Activated CD4-positive, alpha-beta T cell treated with anti-CD3 and anti-CD28 coated beads for 36 hours (primary cell): ENCODE measurements at regions not wholly inside any gene's neighbourhood (a gene's known extent, or its start where the extent isn't known, plus 50 kb on each side); places are given as distances from the start of the nearest gene placed in this dataset.

Source experiments
- ATAC-seq: fragments of 200-7000 bp; cut with Tn5 transposase; one replicate; pipeline ENCODE4 v1.10.0; 2021; ENCODE audit warnings: mild to moderate bottlenecking, moderate library complexity
- CTCF ChIA-PET: fragments of 350-600 bp; sonication (Branson Sonifier 250); formaldehyde crosslinking; loops from one replicate; lab custom pipeline; 2021; ENCODE audit warnings: antibody characterized with exemption; lab: Charles Lee
- POLR2A ChIA-PET: fragments of 350-600 bp; sonication (Branson Sonifier 250); formaldehyde crosslinking; loops from one replicate; lab custom pipeline; 2021; ENCODE audit warnings: antibody characterized with exemption, inconsistent platforms; lab: Charles Lee
- DNase-seq: peaks from one replicate; pipeline ENCODE4 v3.0.0-alpha.2; 2020
- H3K27ac Mint-ChIP-seq: one replicate; pipeline ENCODE4 v1.8.0; 2021; ENCODE audit warnings: mixed read lengths
- H3K27me3 Mint-ChIP-seq: one replicate; pipeline ENCODE4 v1.8.0; 2021; ENCODE audit warnings: mixed read lengths
- H3K36me3 Mint-ChIP-seq: one replicate; pipeline ENCODE4 v1.8.0; 2021; ENCODE audit warnings: low read depth, mixed read lengths
- H3K4me1 Mint-ChIP-seq: one replicate; pipeline ENCODE4 v1.8.0; 2021; ENCODE audit warnings: mixed read lengths
- H3K4me3 Mint-ChIP-seq: one replicate; pipeline ENCODE4 v1.8.0; 2021; ENCODE audit warnings: mild to moderate bottlenecking, moderate library complexity, mixed read lengths
- H3K9me3 Mint-ChIP-seq: one replicate; pipeline ENCODE4 v1.8.0; 2021; ENCODE audit warnings: low read depth, mixed read lengths
- intact Hi-C, 2 experiments: fragments of 100-400 bp; cut with DNase I in 1 of 2; cut with micrococcal nuclease in 1 of 2; formaldehyde crosslinking; loops; one replicate each; pipeline versions ENCODE4 v1.14.2 to v1.15.1; 2022 to 2024; cut with DNase I, micrococcal nuclease

DNA sequence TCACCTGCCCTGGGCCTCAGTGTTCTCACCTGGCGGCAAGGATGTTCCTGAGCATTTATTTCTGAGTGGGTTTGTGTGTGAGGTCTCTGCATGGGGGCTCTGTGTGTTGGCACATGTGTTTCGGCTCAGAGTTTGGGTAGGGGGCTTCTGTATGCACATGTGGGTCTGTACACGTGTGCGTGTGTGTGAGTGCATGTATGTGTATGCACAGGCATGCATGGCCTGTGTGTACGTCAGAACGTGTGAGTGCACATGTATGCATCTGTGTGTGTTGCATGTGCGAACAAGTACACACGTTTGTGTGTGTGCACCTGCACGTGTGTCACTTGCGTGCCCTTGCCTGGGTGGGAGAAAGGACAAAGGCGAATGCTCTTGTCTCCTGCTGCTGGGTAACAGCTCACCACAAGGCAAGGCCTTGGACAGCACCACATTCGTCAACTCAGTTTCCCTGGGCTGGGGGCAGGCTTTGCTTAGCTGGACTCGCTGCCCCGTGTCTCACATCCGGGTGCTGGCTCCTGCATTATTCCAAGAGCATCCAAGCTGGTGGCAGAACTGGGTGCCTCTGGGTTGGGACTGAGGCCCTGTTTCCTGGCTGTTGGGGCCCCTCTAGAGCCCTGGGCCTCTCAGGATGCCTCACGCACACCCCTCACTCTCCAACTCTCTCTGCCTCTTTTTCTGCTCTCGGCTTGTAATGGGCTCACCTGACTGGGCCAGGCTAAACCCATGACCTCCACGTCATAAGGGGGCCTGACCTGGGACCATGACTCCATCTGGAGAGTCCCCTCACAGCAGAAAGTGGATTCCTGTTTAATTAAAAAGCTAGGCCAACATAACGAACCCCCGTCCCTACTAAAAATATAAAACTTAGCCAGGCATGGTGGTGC is 153.6 kb upstream of the C14orf180 start:
- DNase-seq (no peak), ATAC-seq (no peak)
- intact Hi-C loops = no loop called here
- H3K36me3 Mint-ChIP-seq = no peaks in the 10 kb centered on the region
- H3K27me3 Mint-ChIP-seq = peaks cover 2% of the 10 kb centered on the region
- no peak overlapping the region for H3K4me3 Mint-ChIP-seq
- no peaks in the 10 kb centered on the region for H3K9me3 Mint-ChIP-seq
- no peaks in the 10 kb centered on the region for H3K4me1 Mint-ChIP-seq
- ChIA-PET CTCF (no interaction called here), POLR2A (no interaction called here)
- H3K27ac Mint-ChIP-seq = no peak overlapping the region

GRCh38 chr14:104427131-104427851 is 152.3 kb upstream of the C14orf180 start:
- Mint-ChIP-seq H3K27ac (no peak overlapping the region), H3K9me3 (no peaks in the 10 kb centered on the region), H3K4me3 (no peak overlapping the region), H3K27me3 (peaks cover 2% of the 10 kb centered on the region), H3K4me1 (no peaks in the 10 kb centered on the region), H3K36me3 (no peaks in the 10 kb centered on the region)
- ChIA-PET POLR2A (no interaction called here), CTCF (no interaction called here)
- ATAC-seq (no peak), DNase-seq (no peak)
- intact Hi-C loops = no loop called here

- Mint-ChIP-seq H3K27me3 (peaks cover 2% of the 10 kb centered on the region), H3K36me3 (no peaks in the 10 kb centered on the region), H3K4me3 (no peak overlapping the region), H3K9me3 (no peaks in the 10 kb centered on the region), H3K27ac (no peak overlapping the region), H3K4me1 (no peaks in the 10 kb centered on the region)
- intact Hi-C loops = no loop called here
- no peak for DNase-seq
- ChIA-PET POLR2A (no interaction called here), CTCF (no interaction called here)
- ATAC-seq = no peak
Observed at GRCh38 chr14:104428333-104428851, 151.2 kb upstream of the C14orf180 start.

GRCh38 chr14:104428860-104429259 is 150.7 kb upstream of the C14orf180 start:
- POLR2A ChIA-PET = no interaction called here
- H3K4me1 Mint-ChIP-seq = no peaks in the 10 kb centered on the region
- no peak for ATAC-seq

GRCh38 chr14:104429291-104429861 is 150.2 kb upstream of the C14orf180 start:
- Mint-ChIP-seq H3K4me1 (no peaks in the 10 kb centered on the region), H3K4me3 (no peak overlapping the region), H3K27me3 (peaks cover 2% of the 10 kb centered on the region), H3K27ac (no peak overlapping the region), H3K9me3 (no peaks in the 10 kb centered on the region), H3K36me3 (no peaks in the 10 kb centered on the region)
- POLR2A ChIA-PET = no interaction called here
- intact Hi-C loops = no loop called here
- CTCF ChIA-PET = no interaction called here
- ATAC-seq (no peak), DNase-seq (no peak)

More at GRCh38 chr14:104428860-104429259, 150.7 kb upstream of the C14orf180 start:
- Mint-ChIP-seq H3K27me3 (peaks cover 2% of the 10 kb centered on the region), H3K36me3 (no peaks in the 10 kb centered on the region), H3K4me3 (no peak overlapping the region), H3K27ac (no peak overlapping the region), H3K9me3 (no peaks in the 10 kb centered on the region)
- CTCF ChIA-PET = no interaction called here
- intact Hi-C loops = no loop called here
- no peak for DNase-seq

DNA sequence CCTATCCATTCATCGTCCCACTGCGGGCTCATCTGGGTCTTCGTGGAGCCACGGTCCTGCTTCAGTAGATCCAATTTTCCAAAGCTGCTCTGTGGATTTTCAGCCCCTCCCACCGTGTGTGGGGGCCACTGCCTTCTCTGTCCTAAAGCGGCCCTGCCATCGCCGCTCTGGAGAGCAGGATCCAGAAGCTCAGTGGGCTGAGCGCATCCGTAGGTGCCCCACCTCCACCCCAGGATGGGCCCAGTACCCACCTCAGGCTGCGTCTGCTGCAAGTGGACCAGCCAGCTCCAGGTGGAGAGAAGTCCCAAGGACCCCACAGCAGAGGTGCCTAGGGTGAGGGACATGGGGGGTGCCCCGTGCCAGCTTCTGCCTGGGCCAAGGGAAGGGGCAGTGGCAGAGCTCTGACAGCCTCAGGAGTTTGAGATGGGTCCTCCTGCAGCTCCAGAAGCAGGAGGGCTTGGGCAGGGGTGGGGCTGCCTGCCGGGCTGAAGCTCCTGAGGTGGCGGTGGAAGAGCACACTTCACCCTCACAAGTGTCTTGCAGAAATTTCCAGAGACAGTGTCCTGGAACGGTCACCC is 148.1 kb upstream of the C14orf180 start:
- no peaks in the 10 kb centered on the region for H3K27me3 Mint-ChIP-seq
- ATAC-seq (no peak), DNase-seq (no peak)
- H3K27ac Mint-ChIP-seq = no peak overlapping the region
- no peaks in the 10 kb centered on the region for H3K9me3 Mint-ChIP-seq
- no peaks in the 10 kb centered on the region for H3K36me3 Mint-ChIP-seq
- intact Hi-C loops = no loop called here
- H3K4me1 Mint-ChIP-seq = no peaks in the 10 kb centered on the region
- ChIA-PET CTCF (no interaction called here), POLR2A (no interaction called here)
- no peak overlapping the region for H3K4me3 Mint-ChIP-seq

DNA sequence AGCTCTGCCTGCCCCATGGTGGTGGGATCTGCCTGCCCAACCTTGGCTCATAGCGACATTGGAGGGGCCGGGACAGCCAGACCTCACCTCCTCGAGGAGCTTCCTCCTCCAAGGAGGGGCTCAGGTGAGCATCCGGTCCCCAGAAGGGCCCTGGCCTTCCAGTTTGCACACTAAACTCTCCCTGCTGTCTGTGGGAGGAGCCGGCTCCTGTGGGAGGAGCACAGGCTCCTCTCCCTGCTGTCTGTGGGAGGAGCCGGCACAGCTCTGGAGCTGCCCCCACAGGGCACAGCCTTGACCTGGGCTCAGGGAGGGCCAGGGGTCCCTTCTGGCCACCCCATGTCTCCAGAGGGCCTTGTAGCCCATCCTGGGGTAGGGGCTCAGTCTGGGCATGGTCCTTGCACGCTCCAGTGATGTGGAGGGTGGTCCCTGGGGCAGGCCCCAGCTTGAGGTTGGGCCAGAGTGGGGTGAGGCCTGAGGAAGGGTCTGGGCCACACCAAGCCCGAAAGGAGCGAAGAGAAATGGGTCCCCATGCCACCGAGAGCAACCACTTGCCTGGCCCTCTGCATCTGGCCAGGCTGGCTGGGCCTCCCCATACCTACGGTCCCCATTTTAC is 147.5 kb upstream of the C14orf180 start:
- Mint-ChIP-seq H3K27ac (no peak overlapping the region), H3K4me1 (no peaks in the 10 kb centered on the region), H3K9me3 (no peaks in the 10 kb centered on the region), H3K27me3 (no peaks in the 10 kb centered on the region), H3K4me3 (no peak overlapping the region), H3K36me3 (no peaks in the 10 kb centered on the region)
- intact Hi-C loops = no loop called here
- DNase-seq (no peak), ATAC-seq (no peak)
- ChIA-PET POLR2A (no interaction called here), CTCF (no interaction called here)

DNA sequence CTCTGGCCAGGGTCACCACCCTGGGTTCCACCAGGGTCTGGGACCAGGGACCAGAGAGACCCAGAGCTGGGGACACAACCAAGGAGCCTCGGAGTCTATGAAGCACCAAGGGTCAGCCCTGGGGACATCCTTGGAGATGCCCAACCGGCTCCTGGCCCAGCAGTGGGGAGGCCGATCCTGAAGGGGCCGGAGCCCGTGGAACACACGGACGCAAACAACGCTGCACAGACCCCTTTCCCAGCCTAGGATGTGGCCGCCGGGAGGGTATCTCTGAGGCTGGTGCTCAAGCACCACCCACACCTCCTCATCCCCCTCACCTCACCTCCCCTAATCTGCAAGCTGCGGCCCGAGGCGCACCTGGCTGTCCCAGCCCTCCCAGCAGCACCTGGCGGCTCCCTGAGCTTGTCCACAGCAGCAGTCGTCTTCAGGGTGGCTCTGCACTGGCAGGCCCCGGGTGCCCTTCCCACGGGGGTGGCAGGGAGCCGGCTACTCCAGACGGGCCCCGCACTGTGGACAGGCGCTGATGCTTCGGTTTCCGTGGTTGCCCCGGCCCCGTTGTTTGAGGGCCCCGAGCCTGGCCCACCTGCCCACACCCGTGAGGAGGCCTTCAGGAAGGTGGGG is 146.8 kb upstream of the C14orf180 start:
- Mint-ChIP-seq H3K4me1 (no peaks in the 10 kb centered on the region), H3K4me3 (no peak overlapping the region), H3K27ac (no peak overlapping the region), H3K36me3 (no peaks in the 10 kb centered on the region), H3K9me3 (no peaks in the 10 kb centered on the region), H3K27me3 (no peaks in the 10 kb centered on the region)
- CTCF ChIA-PET = no interaction called here
- no peak for ATAC-seq
- intact Hi-C loops = no loop called here
- POLR2A ChIA-PET = no interaction called here
- no peak for DNase-seq

- intact Hi-C loops = no loop called here
- no peaks in the 10 kb centered on the region for H3K27me3 Mint-ChIP-seq
Observed at GRCh38 chr14:104433401-104434213, 146.0 kb upstream of the C14orf180 start.

DNA sequence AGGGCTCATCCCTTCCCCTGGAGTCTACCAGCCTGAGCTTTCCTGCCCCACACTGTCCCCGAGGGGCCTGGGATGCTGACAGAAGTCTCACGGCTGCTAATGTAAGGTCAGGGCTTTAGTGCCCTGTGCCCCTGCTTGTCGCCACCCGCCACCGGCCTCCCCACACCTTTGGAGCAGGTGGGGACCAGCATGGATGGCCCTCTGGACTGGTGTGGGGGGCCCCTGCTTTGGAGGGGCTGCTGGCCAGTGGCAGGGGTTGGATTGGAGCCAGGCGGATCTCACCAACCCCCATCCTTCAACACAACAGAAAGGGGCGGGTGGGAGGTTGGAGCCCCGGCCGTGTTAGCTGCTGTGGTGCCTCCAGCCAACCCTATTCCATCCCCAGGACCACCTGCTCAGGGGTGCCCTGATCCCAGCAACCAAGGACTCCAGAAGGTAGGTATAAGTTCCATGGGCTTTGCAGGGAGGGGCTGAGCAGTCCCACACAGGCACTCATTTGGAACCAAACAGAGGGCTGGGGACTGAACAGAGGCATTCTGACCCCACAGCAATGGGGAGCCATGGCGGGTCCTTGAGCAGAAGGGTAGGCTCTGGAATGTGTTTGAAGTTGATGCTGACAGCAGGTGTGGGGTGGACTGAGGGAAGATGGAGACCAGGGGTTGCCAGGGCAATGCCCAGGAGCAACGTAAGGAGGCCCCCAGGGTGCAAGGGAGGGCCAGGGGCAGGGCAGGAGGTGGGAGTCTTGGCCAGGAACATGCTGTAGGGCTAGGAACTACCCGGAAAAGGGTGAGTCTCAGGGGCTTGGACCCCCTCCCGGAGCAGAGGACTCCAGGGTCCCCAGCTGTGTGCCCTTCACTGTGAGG is 145.1 kb upstream of the C14orf180 start:
- no peak for ATAC-seq
- POLR2A ChIA-PET = no interaction called here
- intact Hi-C loops = no loop called here
- Mint-ChIP-seq H3K9me3 (no peaks in the 10 kb centered on the region), H3K36me3 (no peaks in the 10 kb centered on the region), H3K27me3 (no peaks in the 10 kb centered on the region), H3K4me3 (no peak overlapping the region), H3K4me1 (no peaks in the 10 kb centered on the region), H3K27ac (no peak overlapping the region)
- DNase-seq = no peak
- CTCF ChIA-PET = no interaction called here

More at GRCh38 chr14:104433401-104434213, 146.0 kb upstream of the C14orf180 start:
- no peak overlapping the region for H3K4me3 Mint-ChIP-seq
- ChIA-PET CTCF (interaction anchor here (0.5 kb wide), 1 partner anchor 188 kb away, joined by 3 read pairs; no protein-coding TSS in a partner anchor), POLR2A (no interaction called here)
- H3K4me1 Mint-ChIP-seq = no peaks in the 10 kb centered on the region
- H3K27ac Mint-ChIP-seq = no peak overlapping the region
- no peak for DNase-seq
- H3K36me3 Mint-ChIP-seq = no peaks in the 10 kb centered on the region
- ATAC-seq = no peak
- H3K9me3 Mint-ChIP-seq = no peaks in the 10 kb centered on the region
